OCI-LY7 (cell line): ENCODE measurements at regions not wholly inside any gene's neighbourhood (a gene's known extent, or its start where the extent isn't known, plus 50 kb on each side); places are given as distances from the start of the nearest gene placed in this dataset.

Experiments used
- EZH2phosphoT487 ChIP-seq: fragments of 200-600 bp; sonication (generic); IDR thresholded peaks from 2 replicates; pipeline ENCODE4 v1.6.1; 2018; ENCODE audit warnings: low read depth, borderline replicate concordance, mild to moderate bottlenecking, mixed run types, antibody characterized with exemption, low read length, moderate library complexity, mixed read lengths
- TF ChIP-seq, protein P1 (sequence below): fragments of 200-600 bp; sonication (generic); conservative IDR thresholded peaks from 2 replicates; pipeline ENCODE4 v1.5.1; 2014; ENCODE audit warnings: mild to moderate bottlenecking, antibody characterized with exemption, low read length, moderate library complexity, mixed read lengths

DNA sequence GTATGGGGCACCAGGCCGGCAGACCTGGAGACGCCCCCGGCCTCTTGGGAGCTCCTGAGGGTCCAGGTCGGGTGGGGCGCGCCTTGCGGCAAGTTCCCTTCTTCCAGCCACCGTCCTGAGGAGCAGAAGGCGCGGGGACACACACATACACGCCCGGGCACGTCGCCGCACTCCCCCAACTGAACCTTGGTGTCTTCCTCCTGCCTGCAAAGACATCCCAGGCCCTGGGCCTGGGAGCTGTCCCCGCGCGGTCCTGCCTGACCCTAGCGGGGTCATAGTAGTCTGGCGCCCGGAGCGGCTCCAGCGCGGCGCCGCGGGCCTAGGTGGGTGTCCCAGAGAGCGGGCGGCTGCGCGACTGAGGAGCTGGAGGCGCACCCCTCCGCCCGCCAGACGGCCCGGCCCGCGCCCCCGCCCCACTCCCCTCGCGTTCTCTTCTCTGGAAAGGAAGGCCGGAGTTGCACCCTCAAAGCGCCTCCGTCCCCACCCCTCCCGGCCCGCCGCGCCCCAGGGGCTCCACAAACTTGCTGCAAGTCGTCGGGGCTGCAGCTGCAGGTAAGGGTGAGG lies 185.9 kb upstream of the LINGO1 start:
- TF ChIP-seq, protein P1, sequence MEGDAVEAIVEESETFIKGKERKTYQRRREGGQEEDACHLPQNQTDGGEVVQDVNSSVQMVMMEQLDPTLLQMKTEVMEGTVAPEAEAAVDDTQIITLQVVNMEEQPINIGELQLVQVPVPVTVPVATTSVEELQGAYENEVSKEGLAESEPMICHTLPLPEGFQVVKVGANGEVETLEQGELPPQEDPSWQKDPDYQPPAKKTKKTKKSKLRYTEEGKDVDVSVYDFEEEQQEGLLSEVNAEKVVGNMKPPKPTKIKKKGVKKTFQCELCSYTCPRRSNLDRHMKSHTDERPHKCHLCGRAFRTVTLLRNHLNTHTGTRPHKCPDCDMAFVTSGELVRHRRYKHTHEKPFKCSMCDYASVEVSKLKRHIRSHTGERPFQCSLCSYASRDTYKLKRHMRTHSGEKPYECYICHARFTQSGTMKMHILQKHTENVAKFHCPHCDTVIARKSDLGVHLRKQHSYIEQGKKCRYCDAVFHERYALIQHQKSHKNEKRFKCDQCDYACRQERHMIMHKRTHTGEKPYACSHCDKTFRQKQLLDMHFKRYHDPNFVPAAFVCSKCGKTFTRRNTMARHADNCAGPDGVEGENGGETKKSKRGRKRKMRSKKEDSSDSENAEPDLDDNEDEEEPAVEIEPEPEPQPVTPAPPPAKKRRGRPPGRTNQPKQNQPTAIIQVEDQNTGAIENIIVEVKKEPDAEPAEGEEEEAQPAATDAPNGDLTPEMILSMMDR = no peak
- no peak for TF ChIP-seq EZH2phosphoT487
